Muscle layer of duodenum (tissue), 2 donors: ENCODE measurements at regions not wholly inside any gene's neighbourhood (a gene's known extent, or its start where the extent isn't known, plus 50 kb on each side); places are given as distances from the start of the nearest gene placed in this dataset.

Experiments
- H3K27ac ChIP-seq: one replicate; pipeline ENCODE4 v1.7.0; 2013; ENCODE audit warnings: mild to moderate bottlenecking, low read length
- H3K27me3 ChIP-seq: one replicate; pipeline ENCODE4 v1.7.0; 2013; ENCODE audit warnings: low read depth, mild to moderate bottlenecking, control low read depth, low read length
- H3K36me3 ChIP-seq, 2 donors: one replicate each; pipeline ENCODE4 v1.7.0; 2013; ENCODE audit warnings: low read length in 2 of 2, control low read depth in 1 of 2, mild to moderate bottlenecking in 1 of 2; ENCODE audit not compliant: insufficient read depth in 2 of 2, control insufficient read depth in 1 of 2
- H3K4me1 ChIP-seq, 2 donors: one replicate each; pipeline ENCODE4 v1.7.0; 2013; ENCODE audit warnings: low read length in 2 of 2, mild to moderate bottlenecking in 2 of 2, control low read depth in 1 of 2, moderate library complexity in 1 of 2; ENCODE audit not compliant: insufficient read depth in 2 of 2, control insufficient read depth in 1 of 2
- H3K4me3 ChIP-seq, 2 donors: one replicate each; pipeline ENCODE4 v1.7.0; 2013; ENCODE audit warnings: low read length in 2 of 2, low read depth in 1 of 2, mild to moderate bottlenecking in 1 of 2
- H3K9me3 ChIP-seq, 2 donors: one replicate each; pipeline ENCODE4 v1.7.0; 2013; ENCODE audit warnings: low read length in 2 of 2, control low read depth in 1 of 2, mild to moderate bottlenecking in 1 of 2; ENCODE audit not compliant: control insufficient read depth in 1 of 2
- donor health status: healthy.

- no peaks in the 10 kb centered on the region for H3K4me1 ChIP-seq
- no peaks in the 10 kb centered on the region for H3K36me3 ChIP-seq
- H3K4me3 ChIP-seq: no peak overlapping the region
- no peaks in the 10 kb centered on the region for H3K27me3 ChIP-seq
- no peak overlapping the region for H3K27ac ChIP-seq
- H3K9me3 ChIP-seq: no peaks in the 10 kb centered on the region
Observed at GRCh38 chr9:1474671-1475070, 424.5 kb downstream of the DMRT2 start.

- H3K36me3 ChIP-seq: no peaks in the 10 kb centered on the region
- no peak overlapping the region for H3K4me3 ChIP-seq
- H3K9me3 ChIP-seq: no peaks in the 10 kb centered on the region
- H3K4me1 ChIP-seq: no peaks in the 10 kb centered on the region
- H3K27ac ChIP-seq: no peak overlapping the region
- H3K27me3 ChIP-seq: no peaks in the 10 kb centered on the region
Observed at GRCh38 chr9:1490341-1491232, 440.4 kb downstream of the DMRT2 start.

GRCh38 chr9:1492156-1492555 is 442.0 kb downstream of the DMRT2 start:
- Histone ChIP-seq H3K9me3 (no peaks in the 10 kb centered on the region), H3K4me1 (no peaks in the 10 kb centered on the region), H3K4me3 (no peak overlapping the region), H3K27ac (no peak overlapping the region), H3K27me3 (no peaks in the 10 kb centered on the region), H3K36me3 (no peaks in the 10 kb centered on the region)

GRCh38 chr9:1495282-1496030 is 445.3 kb downstream of the DMRT2 start:
- Histone ChIP-seq H3K36me3 (no peaks in the 10 kb centered on the region), H3K4me3 (no peak overlapping the region)

GRCh38 chr9:1505489-1505888 is 455.3 kb downstream of the DMRT2 start:
- no peaks in the 10 kb centered on the region for H3K4me1 ChIP-seq
- no peak overlapping the region for H3K27ac ChIP-seq
- H3K27me3 ChIP-seq: no peaks in the 10 kb centered on the region
- H3K9me3 ChIP-seq: no peaks in the 10 kb centered on the region
- no peaks in the 10 kb centered on the region for H3K36me3 ChIP-seq
- no peak overlapping the region for H3K4me3 ChIP-seq

More at GRCh38 chr9:1495282-1496030, 445.3 kb downstream of the DMRT2 start:
- H3K27me3 ChIP-seq: no peaks in the 10 kb centered on the region
- no peak overlapping the region for H3K27ac ChIP-seq
- H3K4me1 ChIP-seq: no peaks in the 10 kb centered on the region
- no peaks in the 10 kb centered on the region for H3K9me3 ChIP-seq

GRCh38 chr9:1510712-1511111 is 460.6 kb downstream of the DMRT2 start:
- Histone ChIP-seq H3K27me3 (no peaks in the 10 kb centered on the region), H3K9me3 (no peaks in the 10 kb centered on the region), H3K4me1 (no peaks in the 10 kb centered on the region), H3K27ac (no peak overlapping the region), H3K4me3 (no peak overlapping the region), H3K36me3 (no peaks in the 10 kb centered on the region)

GRCh38 chr9:1513105-1513504 is 462.9 kb downstream of the DMRT2 start:
- no peak overlapping the region for H3K27ac ChIP-seq
- no peaks in the 10 kb centered on the region for H3K27me3 ChIP-seq
- H3K9me3 ChIP-seq: no peaks in the 10 kb centered on the region
- no peaks in the 10 kb centered on the region for H3K4me1 ChIP-seq
- H3K4me3 ChIP-seq: no peak overlapping the region
- no peaks in the 10 kb centered on the region for H3K36me3 ChIP-seq

GRCh38 chr9:1514250-1514649 is 464.1 kb downstream of the DMRT2 start:
- H3K27ac ChIP-seq: no peak overlapping the region
- no peaks in the 10 kb centered on the region for H3K36me3 ChIP-seq
- no peaks in the 10 kb centered on the region for H3K27me3 ChIP-seq
- H3K4me1 ChIP-seq: no peaks in the 10 kb centered on the region
- no peak overlapping the region for H3K4me3 ChIP-seq
- H3K9me3 ChIP-seq: no peaks in the 10 kb centered on the region

GRCh38 chr9:1514776-1515363 is 464.7 kb downstream of the DMRT2 start:
- Histone ChIP-seq H3K27me3 (no peaks in the 10 kb centered on the region), H3K27ac (no peak overlapping the region), H3K4me3 (no peak overlapping the region), H3K9me3 (no peaks in the 10 kb centered on the region), H3K36me3 (no peaks in the 10 kb centered on the region), H3K4me1 (no peaks in the 10 kb centered on the region)

GRCh38 chr9:1515557-1515956 is 465.4 kb downstream of the DMRT2 start:
- H3K36me3 ChIP-seq: no peaks in the 10 kb centered on the region
- no peaks in the 10 kb centered on the region for H3K9me3 ChIP-seq
- no peak overlapping the region for H3K27ac ChIP-seq
- H3K4me1 ChIP-seq: no peaks in the 10 kb centered on the region
- H3K4me3 ChIP-seq: no peak overlapping the region
- H3K27me3 ChIP-seq: no peaks in the 10 kb centered on the region

- H3K4me1 ChIP-seq: no peaks in the 10 kb centered on the region
- H3K27ac ChIP-seq: no peak overlapping the region
- H3K4me3 ChIP-seq: no peak overlapping the region
- H3K9me3 ChIP-seq: no peaks in the 10 kb centered on the region
- H3K36me3 ChIP-seq: no peaks in the 10 kb centered on the region
- H3K27me3 ChIP-seq: no peaks in the 10 kb centered on the region
Observed at GRCh38 chr9:1521547-1521946, 471.4 kb downstream of the DMRT2 start.
